Astrocyte (in vitro differentiated cells and primary cell): ENCODE measurements at regions not wholly inside any gene's neighbourhood (a gene's known extent, or its start where the extent isn't known, plus 50 kb on each side); places are given as distances from the start of the nearest gene placed in this dataset.
"Not testable (repeated sequence)": the region's sequence is repeated elsewhere in the genome, so short reads cannot be mapped to it uniquely, and the experiment has no call there.

Experiments
- DNase-seq: peaks from one replicate; pipeline ENCODE4 v3.0.0-alpha.2; 2010; ENCODE audit warnings: low read depth
- FAIRE-seq: peaks from 2 replicates; lab custom pipeline; 2011; peaks lifted over from hg19 to GRCh38; lab: Jason Lieb, UNC
- H2AFZ ChIP-seq: 2 replicates; pipeline ENCODE4 v1.6.0; 2012; ENCODE audit warnings: low read depth, low read length, inconsistent platforms
- H3K27ac ChIP-seq: 2 replicates; pipeline ENCODE4 v1.5.1; 2011; ENCODE audit warnings: low read depth, low read length, inconsistent platforms
- H3K27me3 ChIP-seq: 2 replicates; pipeline ENCODE4 v1.6.0; 2011; ENCODE audit warnings: low read length, inconsistent platforms; ENCODE audit not compliant: insufficient read depth
- H3K36me3 ChIP-seq: 2 replicates; pipeline ENCODE4 v1.5.1; 2011; ENCODE audit warnings: low read length, inconsistent platforms; ENCODE audit not compliant: insufficient read depth
- H3K4me1 ChIP-seq: 2 replicates; pipeline ENCODE4 v1.5.1; 2011; ENCODE audit warnings: low read length, inconsistent platforms; ENCODE audit not compliant: insufficient read depth
- H3K4me2 ChIP-seq: 2 replicates; pipeline ENCODE4 v1.6.0; 2012; ENCODE audit warnings: low read length, inconsistent platforms
- H3K4me3 ChIP-seq: 2 replicates; pipeline ENCODE4 v1.5.1; 2011; ENCODE audit warnings: low read depth, mild to moderate bottlenecking, low read length, inconsistent platforms; ENCODE audit not compliant: insufficient read depth
- H3K79me2 ChIP-seq: 2 replicates; pipeline ENCODE4 v1.6.0; 2012; ENCODE audit warnings: mild to moderate bottlenecking, low read length, inconsistent platforms; ENCODE audit not compliant: insufficient read depth
- H3K9ac ChIP-seq: 2 replicates; pipeline ENCODE4 v1.6.0; 2012; ENCODE audit warnings: mild to moderate bottlenecking, low read length, inconsistent platforms
- H3K9me3 ChIP-seq: 2 replicates; pipeline ENCODE4 v1.5.1; 2012; ENCODE audit warnings: low read depth, mild to moderate bottlenecking, low read length, inconsistent platforms; ENCODE audit not compliant: insufficient read depth
- H4K20me1 ChIP-seq: 2 replicates; pipeline ENCODE4 v1.6.0; 2012; ENCODE audit warnings: low read length, inconsistent platforms; ENCODE audit not compliant: insufficient read depth
- H3K27ac Mint-ChIP-seq: one replicate; pipeline ENCODE4 v1.8.0; 2021; ENCODE audit warnings: mild to moderate bottlenecking, mixed read lengths; ENCODE audit not compliant: unreplicated experiment
- H3K27me3 Mint-ChIP-seq: one replicate; pipeline ENCODE4 v1.8.0; 2021; ENCODE audit warnings: low read depth, mixed read lengths; ENCODE audit not compliant: unreplicated experiment
- H3K36me3 Mint-ChIP-seq: one replicate; pipeline ENCODE4 v1.8.0; 2021; ENCODE audit warnings: low read depth, mixed read lengths; ENCODE audit not compliant: unreplicated experiment
- H3K4me1 Mint-ChIP-seq: one replicate; pipeline ENCODE4 v1.8.0; 2021; ENCODE audit warnings: low read depth, mixed read lengths; ENCODE audit not compliant: unreplicated experiment
- H3K4me3 Mint-ChIP-seq: one replicate; pipeline ENCODE4 v1.8.0; 2021; ENCODE audit warnings: mild to moderate bottlenecking, moderate library complexity, mixed read lengths; ENCODE audit not compliant: unreplicated experiment
- H3K9me3 Mint-ChIP-seq: one replicate; pipeline ENCODE4 v1.8.0; 2021; ENCODE audit warnings: mild to moderate bottlenecking, mixed read lengths; ENCODE audit not compliant: unreplicated experiment
- EZH2 ChIP-seq: IDR thresholded peaks from 2 replicates; pipeline ENCODE4 v1.6.1; 2012; ENCODE audit warnings: mild to moderate bottlenecking, low read length, inconsistent platforms; ENCODE audit not compliant: insufficient read depth
- TF ChIP-seq, protein P1 (sequence below): IDR thresholded peaks from 2 replicates; pipeline ENCODE4 v1.5.1; 2011; ENCODE audit warnings: low read depth, mild to moderate bottlenecking, inconsistent platforms, low read length, moderate library complexity; ENCODE audit not compliant: insufficient read depth

DNA sequence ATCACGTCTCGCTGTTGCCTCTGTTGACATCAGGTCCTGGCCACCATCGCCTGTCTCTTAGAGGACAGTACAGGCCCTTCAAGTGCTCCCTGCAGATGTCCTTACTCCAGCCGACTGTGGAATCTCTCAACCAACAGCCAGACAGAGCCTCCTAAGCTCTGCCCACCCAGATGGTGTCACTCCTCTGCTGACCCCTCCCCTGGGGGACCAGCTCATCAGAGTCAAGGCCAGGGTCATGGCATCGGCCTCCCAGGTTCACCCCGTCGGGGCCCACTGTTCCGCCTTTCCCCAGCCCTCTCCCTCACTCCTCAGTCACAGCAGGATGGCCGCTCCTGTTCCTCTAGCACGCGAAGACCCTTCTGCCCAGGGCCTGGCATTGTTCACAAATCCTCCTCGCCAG, 157.3 kb upstream of the TMEM132C start:
- Mint-ChIP-seq H3K27ac (no peak overlapping the region), H3K4me1 (no peaks in the 10 kb centered on the region), H3K4me3 (no peak overlapping the region), H3K9me3 (peaks cover 15% of the 10 kb centered on the region), H3K27me3 (no peaks in the 10 kb centered on the region), H3K36me3 (no peaks in the 10 kb centered on the region)
- no peak overlapping the region for H2AFZ ChIP-seq
- no peak for DNase-seq
- no peak for TF ChIP-seq EZH2
- TF ChIP-seq, protein P1, sequence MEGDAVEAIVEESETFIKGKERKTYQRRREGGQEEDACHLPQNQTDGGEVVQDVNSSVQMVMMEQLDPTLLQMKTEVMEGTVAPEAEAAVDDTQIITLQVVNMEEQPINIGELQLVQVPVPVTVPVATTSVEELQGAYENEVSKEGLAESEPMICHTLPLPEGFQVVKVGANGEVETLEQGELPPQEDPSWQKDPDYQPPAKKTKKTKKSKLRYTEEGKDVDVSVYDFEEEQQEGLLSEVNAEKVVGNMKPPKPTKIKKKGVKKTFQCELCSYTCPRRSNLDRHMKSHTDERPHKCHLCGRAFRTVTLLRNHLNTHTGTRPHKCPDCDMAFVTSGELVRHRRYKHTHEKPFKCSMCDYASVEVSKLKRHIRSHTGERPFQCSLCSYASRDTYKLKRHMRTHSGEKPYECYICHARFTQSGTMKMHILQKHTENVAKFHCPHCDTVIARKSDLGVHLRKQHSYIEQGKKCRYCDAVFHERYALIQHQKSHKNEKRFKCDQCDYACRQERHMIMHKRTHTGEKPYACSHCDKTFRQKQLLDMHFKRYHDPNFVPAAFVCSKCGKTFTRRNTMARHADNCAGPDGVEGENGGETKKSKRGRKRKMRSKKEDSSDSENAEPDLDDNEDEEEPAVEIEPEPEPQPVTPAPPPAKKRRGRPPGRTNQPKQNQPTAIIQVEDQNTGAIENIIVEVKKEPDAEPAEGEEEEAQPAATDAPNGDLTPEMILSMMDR = no peak
- peaks cover 18% of the 10 kb centered on the region for H3K9me3 ChIP-seq
- H3K4me2 ChIP-seq = no peak overlapping the region
- H3K36me3 ChIP-seq = no peaks in the 10 kb centered on the region
- no peak overlapping the region for H3K4me3 ChIP-seq
- no peaks in the 10 kb centered on the region for H3K27me3 ChIP-seq
- no peak overlapping the region for H3K9ac ChIP-seq
- no peak for FAIRE-seq
- H3K27ac ChIP-seq = no peak overlapping the region
- H4K20me1 ChIP-seq = no peaks in the 10 kb centered on the region
- H3K79me2 ChIP-seq = no peaks in the 10 kb centered on the region
- no peaks in the 10 kb centered on the region for H3K4me1 ChIP-seq

DNA sequence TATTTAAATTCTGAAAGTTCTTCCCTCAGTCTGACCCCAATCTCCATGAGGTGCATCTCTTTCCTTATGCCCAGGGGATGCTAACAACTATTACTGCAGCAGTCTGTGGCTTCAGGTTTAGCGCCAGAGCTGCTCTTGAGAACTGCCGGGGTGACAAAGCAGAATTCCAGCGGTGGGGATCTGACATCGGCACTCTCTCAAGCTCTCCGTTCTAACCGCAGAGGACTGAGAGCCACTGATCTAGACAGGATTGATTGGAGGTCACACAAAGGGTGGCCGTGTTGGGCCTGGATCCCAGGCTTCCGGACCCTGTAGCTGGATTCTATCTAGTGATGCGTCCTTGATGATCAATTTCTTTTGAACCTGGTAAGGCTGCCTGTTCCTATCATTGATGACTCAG, 155.6 kb upstream of the TMEM132C start:
- H3K36me3 Mint-ChIP-seq = no peaks in the 10 kb centered on the region
- no peak for DNase-seq

DNA sequence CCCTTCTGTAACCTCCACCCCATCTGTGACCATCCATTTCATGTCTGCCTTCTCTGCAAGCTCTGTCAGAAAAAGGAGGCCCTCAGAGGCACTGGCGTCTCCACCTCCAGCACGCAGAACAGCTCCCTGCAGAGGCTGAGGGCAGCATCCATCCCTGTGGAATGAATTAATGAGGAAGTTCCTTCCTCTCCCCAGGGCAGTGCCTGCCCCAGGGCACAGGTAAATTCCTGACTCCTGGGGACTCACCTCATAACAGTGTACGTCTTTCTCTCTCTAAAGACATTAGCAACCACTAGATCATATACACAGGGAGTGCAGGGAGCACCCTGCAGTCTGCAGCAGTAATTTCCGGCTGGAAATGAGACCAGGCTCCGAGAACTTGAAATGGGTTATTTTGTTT, 155.0 kb upstream of the TMEM132C start:
- Mint-ChIP-seq H3K4me3 (no peak overlapping the region), H3K9me3 (peaks cover 15% of the 10 kb centered on the region), H3K36me3 (no peaks in the 10 kb centered on the region), H3K27me3 (no peaks in the 10 kb centered on the region), H3K4me1 (no peaks in the 10 kb centered on the region), H3K27ac (no peak overlapping the region)
- Histone ChIP-seq H3K36me3 (no peaks in the 10 kb centered on the region), H3K4me1 (no peaks in the 10 kb centered on the region), H3K4me2 (no peak overlapping the region), H4K20me1 (no peaks in the 10 kb centered on the region), H3K9ac (no peak overlapping the region), H3K27me3 (no peaks in the 10 kb centered on the region), H3K79me2 (no peaks in the 10 kb centered on the region), H3K9me3 (peaks cover 18% of the 10 kb centered on the region), H2AFZ (no peak overlapping the region), H3K27ac (no peak overlapping the region), H3K4me3 (no peak overlapping the region)
- no peak for FAIRE-seq
- DNase-seq = no peak
- TF ChIP-seq, protein P1 = no peak
- no peak for TF ChIP-seq EZH2

More for the DNA sequence above, 155.6 kb upstream of the TMEM132C start:
- H3K27ac Mint-ChIP-seq = no peak overlapping the region
- TF ChIP-seq, protein P1 = no peak
- H3K4me1 Mint-ChIP-seq = no peaks in the 10 kb centered on the region
- Histone ChIP-seq H3K4me2 (no peak overlapping the region), H3K4me3 (no peak overlapping the region), H3K27ac (no peak overlapping the region), H3K79me2 (no peaks in the 10 kb centered on the region), H3K9me3 (peaks cover 18% of the 10 kb centered on the region), H3K27me3 (no peaks in the 10 kb centered on the region), H3K4me1 (no peaks in the 10 kb centered on the region), H4K20me1 (no peaks in the 10 kb centered on the region), H2AFZ (no peak overlapping the region), H3K36me3 (no peaks in the 10 kb centered on the region), H3K9ac (no peak overlapping the region)
- peaks cover 15% of the 10 kb centered on the region for H3K9me3 Mint-ChIP-seq
- H3K27me3 Mint-ChIP-seq = no peaks in the 10 kb centered on the region
- H3K4me3 Mint-ChIP-seq = no peak overlapping the region
- FAIRE-seq = no peak

DNA sequence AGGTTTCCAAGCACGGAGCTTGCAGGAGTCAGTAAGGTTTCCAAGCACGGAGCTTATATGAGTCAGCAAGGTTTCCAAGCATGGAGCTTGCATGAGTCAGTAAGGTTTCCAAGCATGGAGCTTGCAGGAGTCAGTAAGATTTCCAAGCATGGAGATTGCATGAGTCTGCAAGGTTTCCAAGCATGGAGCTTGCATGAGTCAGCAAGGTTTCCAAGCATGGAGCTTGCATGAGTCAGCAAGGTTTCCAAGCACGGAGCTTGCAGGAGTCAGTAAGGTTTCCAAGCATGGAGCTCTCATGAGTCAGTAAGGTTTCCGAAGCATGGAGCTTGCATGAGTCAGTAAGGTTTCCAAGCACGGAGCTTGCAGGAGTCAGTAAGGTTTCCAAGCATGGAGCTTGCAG, 153.7 kb upstream of the TMEM132C start:
- not testable (repeated sequence) for H3K79me2 ChIP-seq, H3K36me3 ChIP-seq, H2AFZ ChIP-seq, H3K36me3 Mint-ChIP-seq, H3K4me3 Mint-ChIP-seq, FAIRE-seq, H4K20me1 ChIP-seq, H3K27ac Mint-ChIP-seq, H3K4me1 ChIP-seq, H3K4me2 ChIP-seq, H3K27me3 ChIP-seq, DNase-seq, H3K9ac ChIP-seq, H3K4me3 ChIP-seq, H3K27me3 Mint-ChIP-seq, H3K27ac ChIP-seq, H3K4me1 Mint-ChIP-seq
- peaks cover 18% of the 10 kb centered on the region for H3K9me3 ChIP-seq
- peaks cover 17% of the 10 kb centered on the region for H3K9me3 Mint-ChIP-seq
